Activated B cell treated with CpG ODN at 0.5 μM for 24 hours (primary cell): ENCODE measurements at regions not wholly inside any gene's neighbourhood (a gene's known extent, or its start where the extent isn't known, plus 50 kb on each side); places are given as distances from the start of the nearest gene placed in this dataset.

Source experiments
- ATAC-seq: fragments of 200-7000 bp; cut with Tn5 transposase; one replicate; pipeline ENCODE4 v1.10.0; 2021; ENCODE audit warnings: low read depth, mild to moderate bottlenecking, moderate library complexity
- CTCF ChIA-PET: fragments of 350-600 bp; sonication (Branson Sonifier 250); formaldehyde crosslinking; loops from one replicate; lab custom pipeline; 2021; ENCODE audit warnings: antibody characterized with exemption; lab: Charles Lee
- POLR2A ChIA-PET: fragments of 350-600 bp; sonication (Branson Sonifier 250); formaldehyde crosslinking; loops from one replicate; lab custom pipeline; 2021; ENCODE audit warnings: antibody characterized with exemption; lab: Charles Lee
- DNase-seq: peaks from one replicate; pipeline ENCODE4 v3.0.0; 2022
- H3K27ac Mint-ChIP-seq: one replicate; pipeline ENCODE4 v1.8.0; 2020; ENCODE audit warnings: mixed read lengths
- H3K27me3 Mint-ChIP-seq: one replicate; pipeline ENCODE4 v1.8.0; 2021; ENCODE audit warnings: mixed read lengths
- H3K36me3 Mint-ChIP-seq: one replicate; pipeline ENCODE4 v1.8.0; 2021; ENCODE audit warnings: low read depth, mixed read lengths
- H3K4me1 Mint-ChIP-seq: one replicate; pipeline ENCODE4 v1.8.0; 2021; ENCODE audit warnings: mixed read lengths
- H3K4me3 Mint-ChIP-seq: one replicate; pipeline ENCODE4 v1.8.0; 2020; ENCODE audit warnings: mild to moderate bottlenecking, mixed read lengths
- H3K9me3 Mint-ChIP-seq: one replicate; pipeline ENCODE4 v1.8.0; 2020; ENCODE audit warnings: mixed read lengths
- CTCF ChIP-seq: fragments of 200-600 bp; IDR thresholded peaks from one replicate; pipeline ENCODE4 v1.8.0; 2022; ENCODE audit warnings: antibody characterized with exemption, mild to moderate bottlenecking
- intact Hi-C: fragments of 100-400 bp; cut with micrococcal nuclease; formaldehyde crosslinking; loops from one replicate; pipeline ENCODE4 v1.15.1; 2024

- Mint-ChIP-seq H3K4me3 (no peak overlapping the region), H3K36me3 (no peaks in the 10 kb centered on the region), H3K9me3 (no peaks in the 10 kb centered on the region), H3K27ac (no peak overlapping the region), H3K27me3 (peaks cover 5% of the 10 kb centered on the region), H3K4me1 (peaks cover 2% of the 10 kb centered on the region)
- DNase-seq (no peak), ATAC-seq (no peak)
- CTCF ChIA-PET, result no interaction called here
- intact Hi-C loops, result loop anchor here (10.0 kb wide), 1 partner anchor 184 kb away; no protein-coding TSS in a partner anchor
- POLR2A ChIA-PET, result no interaction called here
- TF ChIP-seq CTCF, result no peak
Measured at GRCh38 chr13:47148543-47148942, 251.7 kb upstream of the HTR2A start.

- no peak for TF ChIP-seq CTCF
- Mint-ChIP-seq H3K9me3 (no peaks in the 10 kb centered on the region), H3K27ac (no peak overlapping the region), H3K4me3 (no peak overlapping the region), H3K36me3 (no peaks in the 10 kb centered on the region), H3K4me1 (peaks cover 2% of the 10 kb centered on the region), H3K27me3 (peaks cover 5% of the 10 kb centered on the region)
- ChIA-PET CTCF (no interaction called here), POLR2A (no interaction called here)
- ATAC-seq (no peak), DNase-seq (no peak)
- intact Hi-C loops, result loop anchor here (10.0 kb wide), 1 partner anchor 183 kb away; no protein-coding TSS in a partner anchor
Measured at GRCh38 chr13:47147812-47148119, 250.9 kb upstream of the HTR2A start.

GRCh38 chr13:47146991-47147811 lies 250.3 kb upstream of the HTR2A start:
- Mint-ChIP-seq H3K4me1 (peaks cover 2% of the 10 kb centered on the region), H3K27ac (no peak overlapping the region), H3K27me3 (peaks cover 3% of the 10 kb centered on the region), H3K4me3 (no peak overlapping the region), H3K9me3 (no peaks in the 10 kb centered on the region), H3K36me3 (no peaks in the 10 kb centered on the region)
- ChIA-PET CTCF (no interaction called here), POLR2A (no interaction called here)
- ATAC-seq (no peak), DNase-seq (no peak)
- no peak for TF ChIP-seq CTCF
- intact Hi-C loops, result loop anchor here (10.0 kb wide), 1 partner anchor 182 kb away; no protein-coding TSS in a partner anchor

GRCh38 chr13:47146136-47146535 lies 249.3 kb upstream of the HTR2A start:
- Mint-ChIP-seq H3K27me3 (peaks cover 4% of the 10 kb centered on the region), H3K27ac (no peak overlapping the region), H3K4me3 (no peak overlapping the region), H3K36me3 (no peaks in the 10 kb centered on the region), H3K9me3 (no peaks in the 10 kb centered on the region), H3K4me1 (peaks cover 2% of the 10 kb centered on the region)
- no peak for TF ChIP-seq CTCF
- POLR2A ChIA-PET, result no interaction called here
- no peak for ATAC-seq
- CTCF ChIA-PET, result no interaction called here
- intact Hi-C loops, result loop anchor here (10.0 kb wide), 1 partner anchor 181 kb away; no protein-coding TSS in a partner anchor
- DNase-seq, result no peak

GRCh38 chr13:47144782-47145181 lies 247.9 kb upstream of the HTR2A start:
- ATAC-seq (no peak), DNase-seq (no peak)
- TF ChIP-seq CTCF, result no peak
- POLR2A ChIA-PET, result no interaction called here
- Mint-ChIP-seq H3K9me3 (no peaks in the 10 kb centered on the region), H3K27ac (no peak overlapping the region), H3K27me3 (peaks cover 2% of the 10 kb centered on the region), H3K4me3 (no peak overlapping the region), H3K4me1 (peaks cover 2% of the 10 kb centered on the region), H3K36me3 (no peaks in the 10 kb centered on the region)
- intact Hi-C loops, result loop anchor here (10.0 kb wide), 1 partner anchor 180 kb away; no protein-coding TSS in a partner anchor
- CTCF ChIA-PET, result no interaction called here
